Activated CD4-positive, alpha-beta T cell treated with anti-CD3 and anti-CD28 coated beads, Interleukin-2, amount 50 U/mL, for 1 hour (primary cell): ENCODE measurements at regions not wholly inside any gene's neighbourhood (a gene's known extent, or its start where the extent isn't known, plus 50 kb on each side); places are given as distances from the start of the nearest gene placed in this dataset.

ENCODE experiments used
- DNase-seq: peaks from one replicate; pipeline ENCODE4 v3.0.0-alpha.2; 2020

GRCh38 chr22:47943729-47944700 lies 1181.6 kb downstream of the TBC1D22A start:
- no peak for DNase-seq

- no peak for DNase-seq
Measured at GRCh38 chr22:47940211-47940610, 1177.8 kb downstream of the TBC1D22A start.

GRCh38 chr22:47933891-47934290 lies 1171.4 kb downstream of the TBC1D22A start:
- DNase-seq: no peak

- no peak for DNase-seq
Measured at GRCh38 chr22:47933226-47933625, 1170.8 kb downstream of the TBC1D22A start.

GRCh38 chr22:47929646-47930185 lies 1167.3 kb downstream of the TBC1D22A start:
- no peak for DNase-seq

- no peak for DNase-seq
Measured at GRCh38 chr22:47929073-47929472, 1166.6 kb downstream of the TBC1D22A start.

- no peak for DNase-seq
Measured at GRCh38 chr22:47928631-47929030, 1166.2 kb downstream of the TBC1D22A start.

- DNase-seq: no peak
Measured at GRCh38 chr22:47927648-47928210, 1165.3 kb downstream of the TBC1D22A start.

GRCh38 chr22:47923011-47923427 lies 1160.6 kb downstream of the TBC1D22A start:
- no peak for DNase-seq

- no peak for DNase-seq
Measured at GRCh38 chr22:47921906-47922305, 1159.5 kb downstream of the TBC1D22A start.

- DNase-seq: no peak
Measured at GRCh38 chr22:47920380-47920959, 1158.0 kb downstream of the TBC1D22A start.

- DNase-seq: no peak
Measured at GRCh38 chr22:47919893-47920292, 1157.4 kb downstream of the TBC1D22A start.

- DNase-seq: no peak
Measured at GRCh38 chr22:47919001-47919441, 1156.6 kb downstream of the TBC1D22A start.

- no peak for DNase-seq
Measured at GRCh38 chr22:47918276-47918921, 1155.9 kb downstream of the TBC1D22A start.

GRCh38 chr22:47914481-47915097 lies 1152.1 kb downstream of the TBC1D22A start:
- DNase-seq: no peak

- no peak for DNase-seq
Measured at GRCh38 chr22:47902646-47903180, 1140.3 kb downstream of the TBC1D22A start.

- DNase-seq: no peak
Measured at GRCh38 chr22:47901911-47902310, 1139.5 kb downstream of the TBC1D22A start.

GRCh38 chr22:47899894-47900293 lies 1137.4 kb downstream of the TBC1D22A start:
- DNase-seq: no peak

- DNase-seq: no peak
Measured at GRCh38 chr22:47898946-47899345, 1136.5 kb downstream of the TBC1D22A start.

- no peak for DNase-seq
Measured at GRCh38 chr22:47891609-47892008, 1129.2 kb downstream of the TBC1D22A start.

- no peak for DNase-seq
Measured at GRCh38 chr22:47888817-47889216, 1126.4 kb downstream of the TBC1D22A start.

GRCh38 chr22:47884775-47885174 lies 1122.3 kb downstream of the TBC1D22A start:
- DNase-seq: no peak
